ENCODE measurements at regions not wholly inside any gene's neighbourhood (a gene's known extent, or its start where the extent isn't known, plus 50 kb on each side); places are given as distances from the start of the nearest gene placed in this dataset.
A peak's percentile ranks its signal among the peaks of the same experiment; 100 is the strongest.
"Not testable (repeated sequence)": the region's sequence is repeated elsewhere in the genome, so short reads cannot be mapped to it uniquely, and the experiment has no call there.

DNA sequence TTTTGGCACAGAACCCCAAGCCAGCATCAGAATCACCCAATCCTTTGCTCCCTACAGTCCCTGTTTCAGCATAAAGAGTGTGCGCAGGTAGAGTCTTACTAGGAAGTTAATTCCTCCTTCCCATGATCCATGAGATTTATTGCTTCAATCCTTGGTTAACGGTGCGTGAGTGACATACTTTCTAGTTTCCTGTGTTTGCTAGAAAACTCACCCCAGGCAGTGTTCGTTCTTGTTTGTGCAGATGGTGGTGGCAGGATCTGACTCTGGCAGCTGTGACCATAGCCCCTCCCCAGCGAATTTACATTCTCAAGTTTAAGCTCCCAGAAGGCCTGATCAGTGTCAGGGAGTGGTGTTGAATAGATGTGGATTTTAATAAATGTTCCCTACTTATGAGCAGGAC is 106.7 kb upstream of the CCT8L2 start:
- Histone ChIP-seq H3K27me3 (replicated peaks in 1 of 7) (no peaks in the 10 kb centered on the region), H3K4me3 (no peak overlapping the region), H3K27ac (no peak overlapping the region), H3K36me3 (no peaks in the 10 kb centered on the region), H3K9me3 (no peaks in the 10 kb centered on the region), H3K4me1 (no peaks in the 10 kb centered on the region)
- intact Hi-C loops (cut with DNase I; ENCODE audit: low total_unique reads): no loop called here
- DNase-seq: no peak
- TF ChIP-seq, protein P1, sequence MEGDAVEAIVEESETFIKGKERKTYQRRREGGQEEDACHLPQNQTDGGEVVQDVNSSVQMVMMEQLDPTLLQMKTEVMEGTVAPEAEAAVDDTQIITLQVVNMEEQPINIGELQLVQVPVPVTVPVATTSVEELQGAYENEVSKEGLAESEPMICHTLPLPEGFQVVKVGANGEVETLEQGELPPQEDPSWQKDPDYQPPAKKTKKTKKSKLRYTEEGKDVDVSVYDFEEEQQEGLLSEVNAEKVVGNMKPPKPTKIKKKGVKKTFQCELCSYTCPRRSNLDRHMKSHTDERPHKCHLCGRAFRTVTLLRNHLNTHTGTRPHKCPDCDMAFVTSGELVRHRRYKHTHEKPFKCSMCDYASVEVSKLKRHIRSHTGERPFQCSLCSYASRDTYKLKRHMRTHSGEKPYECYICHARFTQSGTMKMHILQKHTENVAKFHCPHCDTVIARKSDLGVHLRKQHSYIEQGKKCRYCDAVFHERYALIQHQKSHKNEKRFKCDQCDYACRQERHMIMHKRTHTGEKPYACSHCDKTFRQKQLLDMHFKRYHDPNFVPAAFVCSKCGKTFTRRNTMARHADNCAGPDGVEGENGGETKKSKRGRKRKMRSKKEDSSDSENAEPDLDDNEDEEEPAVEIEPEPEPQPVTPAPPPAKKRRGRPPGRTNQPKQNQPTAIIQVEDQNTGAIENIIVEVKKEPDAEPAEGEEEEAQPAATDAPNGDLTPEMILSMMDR (IDR thresholded peaks at IDR 0.05 in 8 of 11, conservative IDR thresholded peaks at IDR 0.05 in 3 of 11): no peak
- no peak for TF ChIP-seq POLR2A (IDR thresholded peaks at IDR 0.05)
- TF ChIP-seq POLR2AphosphoS5 (IDR thresholded peaks at IDR 0.05): no peak
- WGBS, 5 donors: 26 to 43% (median 39%) methylated on average over 5 of the region's 5 CpGs

DNA sequence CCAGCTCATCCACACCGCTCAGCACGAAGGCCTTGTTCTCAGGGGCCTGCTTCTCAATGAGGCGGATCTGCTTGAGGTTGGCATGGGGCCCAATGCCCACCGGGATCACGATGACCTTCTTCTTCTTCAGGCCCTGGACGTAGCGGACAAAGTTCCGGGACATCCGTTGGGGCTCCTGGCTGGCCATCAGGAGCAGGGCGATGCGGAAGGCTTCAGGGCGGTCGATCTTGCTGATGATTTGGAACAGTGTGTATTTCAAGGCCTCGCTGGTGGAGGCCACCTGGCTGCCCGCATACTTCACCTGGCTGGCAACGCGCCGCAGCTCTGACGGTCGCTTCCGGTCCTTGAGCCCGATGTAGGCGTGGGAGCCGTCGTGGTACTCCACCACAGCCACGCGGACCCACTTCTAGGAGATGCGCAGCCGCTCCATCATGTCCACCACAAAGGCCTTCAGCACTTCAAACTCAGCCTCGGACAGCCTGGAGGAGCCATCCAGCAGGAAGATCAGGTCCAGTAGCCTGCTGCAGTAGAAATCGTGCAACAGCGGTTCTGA is 105.0 kb upstream of the CCT8L2 start:
- intact Hi-C loops (cut with DNase I; ENCODE audit: low total_unique reads): not testable (repeated sequence)
- peak; percentile 67 for DNase-seq

DNA sequence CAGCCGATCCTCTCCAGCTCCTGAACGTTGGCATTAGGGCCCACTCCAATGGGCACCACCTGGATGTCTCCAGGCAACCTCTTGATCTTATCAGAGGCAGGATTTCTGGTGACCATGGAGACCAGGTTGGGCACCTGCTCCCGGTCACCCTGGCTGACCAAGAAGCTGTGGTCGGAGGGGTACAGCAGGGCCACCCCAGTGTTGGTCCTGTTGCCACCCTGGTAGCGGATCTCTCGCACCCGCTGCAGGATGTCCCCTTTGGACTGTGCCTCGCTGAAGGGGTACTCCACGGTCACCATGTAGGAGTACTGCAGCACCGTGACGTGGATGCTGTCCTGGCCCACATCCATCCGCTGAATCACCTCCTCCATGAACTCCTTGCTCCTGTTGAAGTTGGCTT is 104.3 kb upstream of the CCT8L2 start:
- 87 to 97% (median 90%) methylated on average over 7 to 12 of the region's 12 CpGs for WGBS, 5 donors
- H3K27ac ChIP-seq; H3K27me3 ChIP-seq (replicated peaks in 1 of 7); H3K4me3 ChIP-seq; intact Hi-C loops (cut with DNase I; ENCODE audit: low total_unique reads); DNase-seq; H3K9me3 ChIP-seq; H3K36me3 ChIP-seq; H3K4me1 ChIP-seq: not testable (repeated sequence)

More for the DNA sequence above, 105.0 kb upstream of the CCT8L2 start:
- H3K4me3 ChIP-seq; H3K4me1 ChIP-seq; H3K9me3 ChIP-seq; H3K27ac ChIP-seq; H3K36me3 ChIP-seq; H3K27me3 ChIP-seq (replicated peaks in 1 of 7): not testable (repeated sequence)
- WGBS, 5 donors: 93 to 98% (median 95%) methylated on average over 15 to 32 of the region's 32 CpGs

DNA sequence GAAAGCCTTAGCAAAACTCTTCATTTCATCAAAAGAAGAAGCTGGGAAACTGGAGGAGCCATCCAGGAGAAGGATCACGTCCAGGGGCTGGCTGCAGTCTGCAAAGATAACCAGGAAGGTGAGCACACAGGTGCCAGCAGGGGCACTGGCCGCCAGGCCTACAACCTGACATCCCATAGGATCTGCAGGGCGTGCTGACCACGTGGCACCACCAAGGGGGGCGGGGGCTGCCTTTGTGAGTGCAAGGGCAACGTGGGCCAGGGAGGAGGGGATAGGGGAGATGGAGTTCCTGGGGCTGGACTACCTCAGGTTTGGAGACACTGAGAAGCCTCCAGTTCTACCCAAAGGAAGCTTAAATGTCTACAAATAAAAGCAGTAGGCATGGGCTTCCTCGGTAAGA is 102.7 kb upstream of the CCT8L2 start:
- 55 to 75% (median 64%) methylated on average over 7 of the region's 7 CpGs for WGBS, 5 donors
- DNase-seq: no peak
- intact Hi-C loops (cut with DNase I; ENCODE audit: low total_unique reads): no loop called here

DNA sequence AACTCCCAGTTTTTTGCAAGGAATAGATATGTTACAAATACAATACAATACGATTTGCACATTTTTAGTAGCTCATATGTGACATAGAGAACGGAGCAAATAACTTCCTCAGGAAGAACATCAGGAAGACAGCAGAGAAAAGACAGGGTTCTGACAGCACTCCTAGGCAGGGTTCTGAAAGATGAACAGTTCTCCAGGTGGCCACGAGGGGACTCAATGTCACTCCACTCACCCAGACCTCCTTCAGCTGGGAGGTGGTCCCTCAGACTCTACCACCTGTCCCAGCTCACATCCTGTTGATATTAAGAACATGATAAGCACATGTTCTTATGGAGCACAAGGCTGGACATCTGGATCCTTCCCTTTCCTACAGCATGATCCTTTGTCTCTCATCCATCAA is 101.1 kb upstream of the CCT8L2 start:
- H3K27ac ChIP-seq; H3K4me3 ChIP-seq; H3K36me3 ChIP-seq; H3K27me3 ChIP-seq (replicated peaks in 1 of 7); H3K9me3 ChIP-seq; intact Hi-C loops (cut with DNase I; ENCODE audit: low total_unique reads); H3K4me1 ChIP-seq; DNase-seq: not testable (repeated sequence)
- 21 to 37% (median 35%) methylated on average over 3 of the region's 3 CpGs for WGBS, 5 donors

More for the DNA sequence above, 102.7 kb upstream of the CCT8L2 start:
- Histone ChIP-seq H3K27ac (no peak overlapping the region), H3K36me3 (no peaks in the 10 kb centered on the region), H3K9me3 (no peaks in the 10 kb centered on the region), H3K4me1 (no peaks in the 10 kb centered on the region), H3K27me3 (replicated peaks in 1 of 7) (no peaks in the 10 kb centered on the region), H3K4me3 (no peak overlapping the region)
- TF ChIP-seq POLR2AphosphoS5 (IDR thresholded peaks at IDR 0.05) (no peak), POLR2A (IDR thresholded peaks at IDR 0.05) (no peak)
- TF ChIP-seq, protein P1 (IDR thresholded peaks at IDR 0.05 in 8 of 11, conservative IDR thresholded peaks at IDR 0.05 in 3 of 11): no peak

DNA sequence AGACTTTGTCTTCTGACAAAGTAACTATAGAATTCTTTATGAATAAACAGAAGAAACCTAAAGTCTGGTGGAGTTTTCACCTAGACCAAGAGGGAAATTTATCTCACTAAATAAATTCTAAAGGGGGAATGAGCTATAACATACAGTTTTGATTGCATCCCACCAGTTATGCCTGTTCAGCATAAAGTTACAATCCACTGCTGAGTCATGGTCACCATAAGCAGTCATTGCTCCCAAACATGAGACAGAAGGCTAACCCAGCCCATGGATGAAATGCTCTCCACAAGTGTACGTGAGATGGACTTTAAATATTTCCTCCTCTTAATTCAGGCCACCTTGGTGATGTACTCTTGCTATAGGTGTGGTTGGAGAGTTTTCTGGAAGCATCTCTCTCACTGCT is 96.7 kb upstream of the CCT8L2 start:
- H3K4me1 ChIP-seq; H3K27ac ChIP-seq; DNase-seq; H3K27me3 ChIP-seq (replicated peaks in 1 of 7); intact Hi-C loops (cut with DNase I; ENCODE audit: low total_unique reads); H3K9me3 ChIP-seq; H3K36me3 ChIP-seq; H3K4me3 ChIP-seq: not testable (repeated sequence)
- WGBS, 5 donors: 66 to 88% (median 84%) methylated on average over 1 of the region's 1 CpG

DNA sequence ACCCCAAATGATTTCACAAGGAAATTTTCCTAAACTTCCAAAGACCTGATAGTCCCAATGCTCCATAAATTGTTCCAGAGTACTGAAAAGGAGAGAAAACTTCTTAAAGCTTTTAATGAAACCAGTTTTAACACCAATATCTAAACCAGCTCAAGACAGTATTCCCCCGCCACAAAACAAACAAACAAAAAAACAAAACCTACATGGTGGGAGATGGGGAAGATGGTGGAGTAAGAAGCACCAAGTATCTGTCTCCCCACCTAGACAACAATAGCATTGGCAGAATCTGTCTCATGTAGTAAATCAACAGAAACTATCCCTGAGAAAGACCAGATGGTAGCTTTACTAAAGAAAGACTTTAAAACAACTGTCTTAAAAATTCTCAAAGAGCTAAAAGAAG is 88.7 kb upstream of the CCT8L2 start:
- intact Hi-C loops (cut with DNase I; ENCODE audit: low total_unique reads); H3K4me3 ChIP-seq; H3K9me3 ChIP-seq; H3K36me3 ChIP-seq; DNase-seq; H3K4me1 ChIP-seq; H3K27ac ChIP-seq; H3K27me3 ChIP-seq (replicated peaks in 1 of 7): not testable (repeated sequence)
- WGBS, 5 donors: 88 to 100% (median 93%) methylated on average over 1 of the region's 1 CpG

DNA sequence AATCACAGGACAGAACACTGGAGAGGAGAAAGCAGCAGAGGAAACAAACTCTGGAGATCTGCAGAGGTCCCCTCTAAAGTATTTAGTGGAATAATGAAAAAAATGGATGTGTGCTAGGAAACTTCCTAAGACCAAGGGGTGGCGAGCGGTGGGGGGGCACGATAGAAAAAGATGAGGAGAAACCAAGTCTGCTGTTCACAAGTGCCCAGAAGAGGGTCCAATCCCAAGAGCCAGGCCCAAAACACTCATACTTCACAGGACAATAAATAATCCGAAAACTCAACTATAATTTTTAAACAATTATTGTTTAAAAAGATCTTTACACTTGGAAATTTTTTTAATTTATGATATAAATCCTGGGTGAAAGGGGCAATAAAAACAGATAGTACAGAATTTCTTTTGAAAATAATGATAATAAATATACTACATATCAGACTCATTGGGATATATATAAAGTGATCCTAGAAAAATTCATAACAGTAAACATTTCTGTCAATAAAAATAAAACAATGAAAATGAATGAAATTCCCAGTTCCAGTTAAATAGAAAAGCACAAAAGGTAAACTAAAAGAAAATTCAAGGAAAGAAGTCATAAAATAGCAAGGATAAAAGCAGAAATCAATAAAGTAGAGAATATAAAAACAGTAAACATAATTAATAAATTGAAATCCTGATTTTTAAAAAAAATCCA is 87.7 kb upstream of the CCT8L2 start:
- H3K27me3 ChIP-seq (replicated peaks in 1 of 7); DNase-seq; H3K9me3 ChIP-seq; H3K36me3 ChIP-seq; intact Hi-C loops (cut with DNase I; ENCODE audit: low total_unique reads); H3K27ac ChIP-seq; H3K4me3 ChIP-seq; H3K4me1 ChIP-seq: not testable (repeated sequence)
- 52 to 67% (median 65%) methylated on average over 4 of the region's 4 CpGs for WGBS, 5 donors

DNA sequence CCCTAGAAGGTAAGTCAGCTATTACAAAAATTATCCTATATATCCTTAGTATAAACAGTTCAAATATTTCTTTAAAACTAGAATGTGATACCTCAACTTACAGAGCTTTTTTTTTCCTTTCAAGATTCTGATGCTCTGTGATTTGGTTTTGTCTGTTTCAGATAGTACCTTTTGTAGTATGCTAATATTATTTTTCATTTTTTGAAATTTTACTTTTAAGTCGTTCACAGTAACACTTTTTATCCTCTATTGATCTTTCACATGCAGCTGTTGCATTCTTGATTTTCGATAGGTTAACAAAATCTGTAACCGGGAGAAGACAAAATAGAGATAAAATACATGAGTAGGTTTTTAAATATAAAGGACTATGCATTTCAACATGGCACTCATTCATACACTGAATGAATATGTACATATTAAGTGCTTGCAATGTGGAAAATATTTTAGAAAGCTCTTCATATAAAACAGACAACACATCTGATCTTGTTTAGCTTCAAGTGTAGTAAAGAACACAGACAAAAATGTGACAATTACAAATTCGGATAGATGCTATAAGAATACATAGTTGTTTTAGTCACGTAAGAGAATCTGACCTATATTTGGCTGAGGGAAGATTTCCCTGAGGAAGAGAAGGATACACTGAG is 86.7 kb upstream of the CCT8L2 start:
- H3K4me1 ChIP-seq; H3K27ac ChIP-seq; intact Hi-C loops (cut with DNase I; ENCODE audit: low total_unique reads); H3K4me3 ChIP-seq; H3K27me3 ChIP-seq (replicated peaks in 1 of 7); H3K36me3 ChIP-seq; H3K9me3 ChIP-seq; DNase-seq: not testable (repeated sequence)
- 72 to 81% (median 78%) methylated on average over 5 of the region's 5 CpGs for WGBS, 5 donors
